ENCODE measurements at regions not wholly inside any gene's neighbourhood (a gene's known extent, or its start where the extent isn't known, plus 50 kb on each side); places are given as distances from the start of the nearest gene placed in this dataset.

- intact Hi-C loops (cut with micrococcal nuclease; ENCODE audit: unreplicated experiment) (no loop called here), in situ Hi-C loops (cut with HindIII; ENCODE audit: low pct_unique_long_range_greater_than_20kb, low sequenced_read_pairs) (no loop called here)
- no peaks in the 10 kb centered on the region for H3K9me3 ChIP-seq (ENCODE audit: control insufficient read depth, insufficient read depth, low read depth, low read length)
- CTCF ChIA-PET: no interaction called here
- H3K4me3 ChIP-seq (ENCODE audit: low read depth in 2 of 2, low read length in 2 of 2): no peak overlapping the region
- no peaks in the 10 kb centered on the region for H3K27me3 ChIP-seq (ENCODE audit: control insufficient read depth, insufficient read depth, low read length)
- H3K27ac ChIP-seq (ENCODE audit: low read length): no peak overlapping the region
- ATAC-seq: no peak
- DNase-seq (ENCODE audit: low read depth, low spot score): no peak
- POLR2A ChIA-PET: no interaction called here
- H3K36me3 ChIP-seq (ENCODE audit: control insufficient read depth, insufficient read depth, low read length): no peaks in the 10 kb centered on the region
- TF ChIP-seq SIN3A (IDR thresholded peaks at IDR 0.05; ENCODE audit: borderline replicate concordance, insufficient read depth, low read depth, low read length) (no peak), TCF7L2 (IDR thresholded peaks at IDR 0.05; ENCODE audit: low read depth, low read length) (no peak)
- BruUV-seq (replicated peaks): no TSS peak
- no peaks in the 10 kb centered on the region for H3K4me1 ChIP-seq (ENCODE audit: control insufficient read depth, insufficient read depth, low read length)
Observed at GRCh38 chr22:48448821-48449220, 1378.9 kb downstream of the BRD1 start.

- no peak overlapping the region for H3K27ac ChIP-seq (ENCODE audit: low read length)
- no peaks in the 10 kb centered on the region for H3K27me3 ChIP-seq (ENCODE audit: control insufficient read depth, insufficient read depth, low read length)
- TF ChIP-seq SIN3A (IDR thresholded peaks at IDR 0.05; ENCODE audit: borderline replicate concordance, insufficient read depth, low read depth, low read length): no peak
- TF ChIP-seq TCF7L2 (IDR thresholded peaks at IDR 0.05; ENCODE audit: low read depth, low read length): no peak
- no peak for TF ChIP-seq REST (IDR thresholded peaks at IDR 0.05; ENCODE audit: insufficient read depth in 1 of 2, low read depth in 2 of 2, low read length in 1 of 2)
- TF ChIP-seq POLR2AphosphoS5 (IDR thresholded peaks at IDR 0.05; ENCODE audit: low read depth, low read length): no peak
- TF ChIP-seq CTCF (IDR thresholded peaks at IDR 0.05): no peak
- intact Hi-C loops (cut with micrococcal nuclease; ENCODE audit: unreplicated experiment): no loop called here
- H3K4me1 ChIP-seq (ENCODE audit: control insufficient read depth, insufficient read depth, low read length): no peaks in the 10 kb centered on the region
- no peaks in the 10 kb centered on the region for H3K9me3 ChIP-seq (ENCODE audit: control insufficient read depth, insufficient read depth, low read depth, low read length)
- H3K4me3 ChIP-seq (ENCODE audit: low read depth in 2 of 2, low read length in 2 of 2): no peak overlapping the region
- DNase-seq (ENCODE audit: low read depth, low spot score): no peak
- no peaks in the 10 kb centered on the region for H3K36me3 ChIP-seq (ENCODE audit: control insufficient read depth, insufficient read depth, low read length)
- BruUV-seq (replicated peaks): no TSS peak
- no peak for ATAC-seq
- in situ Hi-C loops (cut with HindIII; ENCODE audit: low pct_unique_long_range_greater_than_20kb, low sequenced_read_pairs): no loop called here
- POLR2A ChIA-PET: no interaction called here
- CTCF ChIA-PET: no interaction called here
Observed at GRCh38 chr22:48445113-48445827, 1382.4 kb downstream of the BRD1 start.

GRCh38 chr22:48444320-48445112 lies 1383.2 kb downstream of the BRD1 start:
- CTCF ChIA-PET: no interaction called here
- DNase-seq (ENCODE audit: low read depth, low spot score) (no peak), ATAC-seq (no peak)
- H3K27me3 ChIP-seq (ENCODE audit: control insufficient read depth, insufficient read depth, low read length): no peaks in the 10 kb centered on the region
- H3K4me3 ChIP-seq (ENCODE audit: low read depth in 2 of 2, low read length in 2 of 2): no peak overlapping the region
- TF ChIP-seq TCF7L2 (IDR thresholded peaks at IDR 0.05; ENCODE audit: low read depth, low read length): no peak
- TF ChIP-seq CTCF (IDR thresholded peaks at IDR 0.05): no peak
- TF ChIP-seq SIN3A (IDR thresholded peaks at IDR 0.05; ENCODE audit: borderline replicate concordance, insufficient read depth, low read depth, low read length): no peak
- TF ChIP-seq POLR2AphosphoS5 (IDR thresholded peaks at IDR 0.05; ENCODE audit: low read depth, low read length): no peak
- TF ChIP-seq REST (IDR thresholded peaks at IDR 0.05; ENCODE audit: insufficient read depth in 1 of 2, low read depth in 2 of 2, low read length in 1 of 2): no peak
- in situ Hi-C loops (cut with HindIII; ENCODE audit: low pct_unique_long_range_greater_than_20kb, low sequenced_read_pairs) (no loop called here), intact Hi-C loops (cut with micrococcal nuclease; ENCODE audit: unreplicated experiment) (no loop called here)
- no peak overlapping the region for H3K27ac ChIP-seq (ENCODE audit: low read length)
- no peaks in the 10 kb centered on the region for H3K36me3 ChIP-seq (ENCODE audit: control insufficient read depth, insufficient read depth, low read length)
- POLR2A ChIA-PET: no interaction called here
- H3K9me3 ChIP-seq (ENCODE audit: control insufficient read depth, insufficient read depth, low read depth, low read length): no peaks in the 10 kb centered on the region
- BruUV-seq (replicated peaks): no TSS peak
- no peaks in the 10 kb centered on the region for H3K4me1 ChIP-seq (ENCODE audit: control insufficient read depth, insufficient read depth, low read length)

Measured in Panc1 (cell line).